GM19025 (cell line): ENCODE measurements at regions not wholly inside any gene's neighbourhood (a gene's known extent, or its start where the extent isn't known, plus 50 kb on each side); places are given as distances from the start of the nearest gene placed in this dataset.

Source experiments
- ATAC-seq: cut with Tn5 transposase; IDR thresholded peaks from one replicate; pipeline ENCODE4 v1.9.1; 2021; ENCODE audit warnings: mild to moderate bottlenecking, low read depth, moderate library complexity; ENCODE audit not compliant: unreplicated experiment

DNA sequence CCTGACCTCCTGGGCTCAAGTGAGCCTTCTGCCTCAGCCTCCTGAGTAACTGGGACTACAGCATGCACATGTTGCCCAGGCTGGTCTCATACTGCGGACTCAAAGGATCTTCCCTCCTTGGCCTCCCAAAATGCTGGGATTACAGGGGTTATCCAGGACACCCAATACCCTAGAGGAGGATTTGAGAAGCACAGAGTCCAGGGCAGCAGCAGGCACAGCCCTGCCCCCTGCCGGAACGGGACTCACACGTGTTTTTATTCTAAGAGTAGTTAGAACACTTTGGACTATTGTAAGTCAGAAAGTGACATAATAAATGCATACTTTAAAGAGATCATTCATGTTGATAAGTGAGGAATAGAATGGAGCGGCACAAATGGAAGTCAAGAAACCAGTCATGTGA is 80.2 kb downstream of the C6orf118 start:
- no peak for ATAC-seq

DNA sequence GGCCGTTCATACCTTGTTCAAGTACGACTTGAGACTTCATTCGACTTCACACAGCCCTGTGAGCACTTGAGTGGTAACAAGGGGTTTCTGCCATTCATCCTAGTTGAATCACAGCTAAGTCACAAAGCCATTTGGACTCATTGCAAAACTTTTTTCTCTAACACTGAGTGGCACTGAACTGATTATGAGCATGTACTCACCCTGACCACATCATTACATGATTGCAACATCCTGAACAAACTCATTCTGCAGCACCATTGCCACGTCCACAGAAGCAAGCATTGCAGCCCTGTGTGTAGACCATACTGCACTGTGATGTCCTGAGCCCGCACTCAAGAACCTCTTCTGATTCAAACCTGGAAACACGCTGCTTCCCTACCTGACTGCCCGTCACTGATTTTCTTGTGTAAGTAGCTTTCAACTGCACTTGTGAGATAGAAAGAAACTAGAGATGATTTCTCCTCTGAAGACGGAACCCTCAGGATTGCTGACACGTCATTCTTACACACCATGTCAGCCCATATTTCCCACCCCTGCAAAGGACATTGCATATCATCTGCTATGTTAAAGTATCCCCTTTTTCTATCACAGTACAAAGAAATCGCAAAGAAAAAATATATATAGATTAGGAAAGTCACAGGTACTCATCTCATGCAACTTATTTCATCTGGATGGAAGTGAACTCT is 81.6 kb downstream of the C6orf118 start:
- ATAC-seq: no peak

DNA sequence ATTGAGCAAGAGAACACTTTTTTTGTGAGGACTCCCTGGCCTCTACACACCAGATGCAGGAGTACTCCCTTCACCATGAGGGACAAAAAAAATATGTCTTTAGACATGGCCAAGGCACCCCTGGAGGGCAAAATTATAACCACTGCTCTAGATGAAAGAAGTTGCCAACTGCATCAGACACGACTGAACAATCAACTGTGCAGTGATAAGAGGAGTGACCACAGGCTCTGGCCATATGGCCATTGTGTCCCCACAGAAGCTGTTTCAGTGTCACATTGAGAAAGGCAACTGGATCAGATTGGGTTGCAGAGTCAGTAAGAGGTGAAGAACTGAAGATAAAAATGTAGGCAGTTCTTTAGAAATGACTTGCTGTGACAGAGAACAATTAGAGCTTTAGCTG is 85.7 kb downstream of the C6orf118 start:
- ATAC-seq: no peak

DNA sequence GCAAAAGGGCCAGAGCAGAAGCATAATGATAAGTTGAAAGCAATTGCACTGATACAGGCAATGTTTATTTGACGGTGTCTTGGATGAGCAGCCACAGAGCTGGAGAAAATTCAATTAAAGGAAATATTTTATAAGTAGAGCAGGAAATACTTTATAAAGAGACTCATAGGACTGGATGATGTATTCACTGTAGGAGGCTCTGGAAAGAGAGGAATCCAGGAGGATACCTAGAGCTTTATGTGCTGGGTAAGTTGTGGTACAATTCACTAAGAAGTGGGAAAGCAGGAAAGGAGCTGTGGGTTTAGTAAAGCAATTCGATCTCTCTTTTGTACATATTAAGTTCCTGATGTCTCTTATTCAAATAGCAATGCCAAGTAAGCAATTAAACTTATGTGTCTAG is 86.3 kb downstream of the C6orf118 start:
- no peak for ATAC-seq

DNA sequence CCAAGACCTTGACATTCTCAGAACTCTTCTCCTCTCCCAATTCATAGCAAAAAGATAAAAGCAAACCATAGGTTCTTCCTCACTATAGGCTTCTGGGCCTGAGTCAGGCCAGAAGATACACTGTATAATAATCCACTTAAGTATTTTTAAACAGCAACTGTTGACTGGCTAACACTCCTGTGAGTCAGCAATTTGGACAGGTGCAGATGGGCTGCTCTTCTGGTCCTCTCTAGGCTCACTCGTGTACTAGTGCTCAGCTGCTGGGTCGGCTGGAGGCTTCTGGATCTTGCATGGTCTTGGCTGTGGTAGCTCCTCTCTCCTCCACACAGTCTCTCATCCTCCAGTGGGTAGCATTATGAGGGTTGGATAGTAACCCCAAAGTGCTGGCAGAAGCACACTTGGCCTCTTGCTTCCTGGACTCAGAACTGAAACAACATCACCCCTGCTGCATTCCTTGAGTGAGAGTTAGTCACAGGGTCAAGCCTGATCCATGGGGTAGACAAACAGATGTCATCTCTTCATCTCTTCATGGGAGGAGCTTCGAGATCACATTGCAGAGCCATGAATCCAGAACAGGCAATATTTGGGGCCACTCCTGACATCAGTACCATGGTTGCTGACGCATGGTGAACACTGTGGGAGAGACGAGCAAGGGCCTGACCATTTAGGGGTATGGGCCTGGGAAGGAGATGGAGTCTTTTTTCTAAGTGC is 86.9 kb downstream of the C6orf118 start:
- ATAC-seq: no peak

DNA sequence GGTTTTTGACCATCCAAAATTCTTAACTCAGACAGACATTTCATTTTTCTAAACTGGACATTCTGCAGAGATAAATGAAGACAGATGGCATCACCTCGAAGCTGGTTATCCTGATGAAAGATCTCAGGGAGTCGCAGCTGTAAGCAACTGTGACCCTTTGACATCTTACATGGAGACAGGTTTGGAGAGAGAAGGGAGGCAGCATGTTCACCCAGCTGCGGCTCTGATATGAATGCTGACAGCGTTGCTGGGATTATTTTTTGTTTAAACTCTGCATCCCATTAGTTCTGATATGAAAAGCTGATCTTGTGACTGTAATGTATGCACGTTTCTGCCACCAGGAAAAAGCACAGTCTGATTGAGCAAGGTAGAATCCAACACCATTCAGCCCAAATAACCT is 89.4 kb downstream of the C6orf118 start:
- ATAC-seq: no peak

DNA sequence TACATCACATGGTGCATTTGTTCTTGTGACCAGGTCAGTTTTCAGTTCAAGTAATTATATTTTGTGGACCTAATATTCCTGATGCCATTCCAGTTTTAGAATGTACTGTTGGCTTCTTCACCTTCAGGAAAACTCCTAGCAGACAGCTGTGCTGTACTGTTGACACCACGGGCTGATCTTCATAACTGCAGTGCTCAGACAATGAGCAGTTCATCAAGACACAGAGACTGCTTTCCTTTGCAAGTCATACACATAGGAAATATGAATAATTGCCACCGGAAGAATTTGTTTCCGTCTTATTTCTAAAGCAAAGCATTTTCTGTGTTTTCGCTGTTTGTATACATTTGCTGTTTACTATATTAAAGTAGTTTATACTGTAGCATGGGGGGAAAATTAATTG is 89.8 kb downstream of the C6orf118 start:
- no peak for ATAC-seq

DNA sequence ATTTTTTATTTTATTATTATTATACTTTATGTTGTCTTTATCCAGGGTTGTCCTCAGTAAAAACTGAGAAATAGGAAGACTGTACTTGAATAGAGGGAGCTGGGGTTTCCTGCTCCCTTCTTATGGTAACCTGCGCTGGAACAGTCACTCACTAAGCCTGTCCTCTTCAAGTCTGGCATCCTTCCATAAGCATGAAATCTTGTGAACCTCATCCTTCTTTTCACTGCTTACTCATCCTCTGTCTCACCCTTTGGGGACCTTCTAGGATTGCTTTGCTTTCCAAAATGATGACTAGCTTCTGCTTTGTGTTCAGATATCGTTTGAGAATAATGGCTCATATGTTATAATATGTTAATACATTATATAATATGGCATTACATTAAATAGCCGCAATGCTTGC is 90.6 kb downstream of the C6orf118 start:
- no peak for ATAC-seq

DNA sequence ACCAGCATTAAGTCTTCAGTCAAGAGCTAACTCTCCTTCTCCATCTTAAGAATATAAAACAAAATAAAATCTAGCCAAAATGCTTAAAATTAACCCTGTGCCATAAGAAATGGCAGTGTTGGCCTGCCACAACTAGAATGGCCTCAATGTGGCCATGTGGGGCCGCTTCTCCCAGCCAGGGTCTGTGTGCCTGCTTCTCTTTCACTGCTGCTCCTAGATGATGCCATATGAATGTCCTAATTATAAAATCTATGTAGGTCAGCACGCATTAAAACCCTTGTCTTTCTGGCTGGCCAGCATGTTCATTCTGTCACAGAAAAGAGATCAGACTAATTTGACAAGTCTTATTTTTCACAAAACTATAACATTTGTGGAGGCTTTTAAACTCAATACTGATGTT is 102.6 kb downstream of the C6orf118 start:
- ATAC-seq: no peak

DNA sequence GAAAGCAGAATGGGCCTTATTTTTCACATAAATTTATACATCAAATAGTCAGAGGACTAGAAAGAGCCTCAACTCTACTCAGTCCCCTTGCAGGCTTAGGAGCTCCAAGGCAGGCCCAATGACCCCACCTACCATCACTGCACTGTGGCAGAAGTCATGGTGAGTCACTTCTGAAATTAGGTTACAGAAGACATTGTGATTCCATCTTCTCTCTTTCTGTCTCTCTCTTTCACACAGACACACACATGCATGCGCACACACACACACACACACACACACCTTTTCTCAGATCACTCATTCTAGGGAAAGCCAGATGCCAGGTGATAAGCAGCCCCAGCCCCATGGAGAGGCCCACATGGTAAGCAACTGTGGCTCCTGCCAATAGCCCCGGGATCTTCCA is 103.8 kb downstream of the C6orf118 start:
- ATAC-seq: no peak

DNA sequence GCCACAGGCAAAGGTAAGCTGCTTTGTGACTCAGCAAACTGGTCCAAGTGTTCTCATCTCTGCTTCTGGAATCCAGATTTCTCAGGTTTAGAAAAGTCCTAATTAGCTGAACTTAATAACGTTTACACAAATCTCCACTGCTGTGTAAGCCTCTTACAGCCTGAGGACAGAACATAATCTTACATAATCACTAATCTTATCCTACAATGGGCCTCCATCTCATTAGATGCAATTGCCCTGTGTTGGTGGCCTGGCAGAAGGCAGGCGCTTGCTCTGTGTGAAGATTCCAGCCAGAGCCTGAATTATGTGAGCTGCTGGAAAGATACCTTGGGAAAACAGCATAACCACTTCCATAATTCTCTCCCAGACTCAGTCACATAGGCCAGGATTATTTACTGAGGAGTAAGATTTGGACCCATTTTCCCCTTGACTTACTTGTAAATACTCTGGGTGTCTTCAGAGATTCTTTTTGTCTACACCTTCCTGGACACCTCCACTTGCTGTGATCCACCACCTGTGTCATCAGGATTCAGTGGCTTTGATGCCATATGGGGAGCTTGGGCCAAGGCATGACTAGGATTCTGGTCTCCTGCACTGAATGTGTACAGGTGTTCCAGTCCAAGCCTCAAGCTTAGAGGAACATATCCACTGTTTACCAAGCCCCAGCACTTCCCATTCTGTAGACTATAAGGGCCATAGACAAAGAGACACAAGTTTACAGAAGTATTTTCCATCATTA is 104.4 kb downstream of the C6orf118 start:
- ATAC-seq: no peak

DNA sequence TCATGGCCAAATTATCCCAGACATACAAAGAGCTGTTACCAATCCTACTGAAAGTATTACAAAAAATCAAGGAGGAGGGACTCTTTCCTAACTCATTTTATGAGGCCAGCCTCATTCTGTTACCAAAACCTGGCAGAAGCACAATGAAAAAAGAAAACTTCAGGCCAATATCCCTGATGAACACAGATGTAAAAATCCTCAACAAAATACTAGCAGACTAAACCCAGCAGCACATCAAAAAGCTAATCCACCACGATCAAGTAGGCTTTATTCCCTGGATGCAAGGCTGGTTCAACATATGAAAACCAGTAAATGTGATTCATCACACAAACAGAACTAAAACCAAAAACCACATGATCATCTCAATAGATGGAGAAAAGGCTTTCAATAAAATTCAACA is 109.2 kb downstream of the C6orf118 start:
- ATAC-seq: no peak

DNA sequence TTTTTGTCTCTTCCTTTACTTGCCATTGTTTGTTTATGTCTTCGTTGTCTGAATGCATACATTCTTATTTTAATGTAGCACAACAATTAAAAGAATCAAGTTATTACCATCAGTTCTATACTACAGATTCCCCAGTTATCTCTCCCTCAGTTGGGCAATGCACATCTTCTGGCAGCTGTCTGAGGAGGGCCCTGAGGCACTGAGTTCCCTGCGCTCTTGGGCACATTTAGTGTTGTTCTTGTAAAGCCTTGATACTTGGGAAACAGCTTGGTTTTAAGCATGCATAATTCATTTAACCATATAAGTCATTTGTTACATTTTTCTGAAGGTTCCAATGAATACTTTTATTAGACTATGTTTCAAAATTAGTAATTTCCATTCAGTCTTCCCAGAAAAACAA is 117.9 kb downstream of the C6orf118 start:
- ATAC-seq: no peak

DNA sequence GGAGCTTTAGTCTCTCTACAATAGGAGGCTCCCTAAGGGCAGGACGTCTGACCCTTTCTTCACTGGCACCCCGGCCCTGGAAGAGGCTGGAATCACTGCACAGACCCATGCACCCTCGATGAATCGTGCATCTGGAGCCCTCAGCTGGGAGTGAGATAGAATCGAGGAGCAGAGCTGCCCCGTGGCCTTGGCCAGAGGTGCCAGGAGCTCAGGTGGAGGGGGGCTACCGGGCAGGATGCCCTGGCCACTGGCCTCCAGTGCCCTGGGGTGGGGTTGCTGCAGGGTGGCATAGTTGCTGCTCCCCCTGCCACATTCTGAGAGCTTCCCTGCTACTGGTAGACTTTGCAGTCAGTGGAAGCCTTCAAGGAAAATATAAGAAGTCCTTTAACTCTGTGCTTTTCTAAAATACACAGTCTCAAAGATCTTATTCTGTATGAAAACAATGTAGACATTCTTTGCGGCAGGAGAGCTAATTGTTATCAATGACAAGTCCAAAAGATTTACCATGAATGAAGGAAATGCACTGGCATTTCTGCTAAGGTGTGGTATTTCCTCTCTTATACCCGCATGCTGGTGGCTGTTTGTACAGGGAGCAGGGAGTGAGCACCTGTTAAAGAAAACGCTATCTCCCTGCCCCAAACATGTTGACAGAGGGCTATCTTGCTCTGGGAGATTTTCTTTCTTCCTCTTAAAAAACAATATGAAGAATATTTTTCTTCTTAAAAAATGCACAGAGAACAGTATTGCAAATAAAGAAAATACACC is 122.8 kb downstream of the C6orf118 start:
- ATAC-seq: no peak

DNA sequence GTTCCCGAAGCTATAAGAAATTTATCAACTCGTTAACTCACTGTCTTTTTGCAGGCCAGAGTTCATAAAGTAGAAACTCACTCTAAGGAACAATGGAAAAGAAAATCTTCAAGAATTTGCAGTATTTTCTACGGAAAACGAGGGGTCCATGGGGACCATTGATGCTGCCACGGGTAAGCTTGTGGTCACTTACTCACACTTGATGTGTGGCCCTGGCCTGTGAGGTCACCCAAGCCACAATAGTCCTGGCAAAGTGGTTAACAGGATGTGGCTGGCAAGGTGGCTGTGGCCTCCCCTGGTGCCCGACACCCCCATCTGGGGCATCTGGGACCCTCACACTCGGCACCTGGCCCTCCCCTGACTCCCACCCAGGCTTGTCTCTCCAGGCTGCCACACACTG is 123.4 kb downstream of the C6orf118 start:
- ATAC-seq: no peak

DNA sequence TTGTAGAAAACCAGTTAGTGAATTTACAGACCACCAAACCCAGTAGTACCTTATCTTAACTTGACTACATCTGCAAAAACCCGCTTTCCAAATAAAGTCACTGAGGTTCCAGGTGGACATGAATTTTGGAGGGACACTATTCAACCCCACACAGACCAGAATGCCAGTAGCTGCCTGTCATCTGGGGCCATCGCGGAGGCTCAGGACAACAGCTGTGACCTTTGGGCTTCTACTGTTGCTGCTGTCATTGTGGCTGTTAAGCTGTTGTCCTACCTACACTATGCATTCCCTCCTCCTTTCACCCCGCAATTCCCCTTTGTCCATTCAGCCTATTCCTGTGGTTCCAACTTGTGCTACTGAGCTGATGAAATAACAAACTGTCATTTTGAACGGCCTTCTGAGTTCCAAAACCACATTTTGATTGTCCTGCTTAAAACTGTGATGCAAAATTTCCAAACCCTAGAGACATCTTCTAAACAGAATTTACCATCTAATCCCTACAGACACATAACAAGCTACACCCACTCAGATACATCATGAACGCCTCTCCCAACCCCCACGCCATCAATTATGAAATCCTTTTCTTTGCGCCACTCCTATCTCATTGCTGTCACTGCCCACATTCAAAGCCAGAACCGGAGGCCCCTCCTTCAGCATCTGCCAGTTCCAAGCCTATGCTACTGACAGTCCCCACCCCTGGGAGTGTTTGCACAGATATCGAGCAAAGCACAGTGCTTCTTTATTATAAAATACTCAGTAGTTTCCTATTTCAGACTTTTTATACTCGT is 125.0 kb downstream of the C6orf118 start:
- no peak for ATAC-seq

DNA sequence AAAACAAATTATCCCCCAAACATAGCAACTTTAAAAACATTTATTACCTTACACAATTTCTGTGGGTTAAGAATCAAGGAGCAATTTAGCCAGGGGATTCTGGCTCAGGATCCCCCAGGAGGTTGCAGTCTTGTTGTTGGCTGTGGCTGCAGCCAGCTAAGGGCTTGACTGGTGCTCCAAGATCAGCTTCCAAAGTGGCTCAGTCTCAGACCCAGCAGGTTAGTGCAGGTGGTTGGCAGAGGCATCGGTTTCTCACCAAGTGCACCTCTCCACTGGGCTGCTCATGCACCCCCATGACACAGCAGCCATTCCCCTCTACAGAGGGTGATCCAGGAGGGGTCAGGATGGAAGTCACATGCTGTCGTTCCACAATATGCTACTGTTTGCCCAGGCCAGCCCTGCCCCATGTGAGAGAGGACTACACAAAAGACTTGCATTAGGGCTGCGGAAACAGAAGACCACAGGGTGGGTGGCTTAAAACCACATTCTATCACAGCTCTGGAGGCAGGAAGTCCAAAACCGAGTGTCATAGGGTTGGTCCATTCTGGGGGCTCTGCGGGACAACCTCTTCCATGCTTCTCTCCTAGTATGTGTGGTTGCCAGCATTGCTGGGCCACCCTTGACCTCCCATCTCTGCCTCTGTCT is 125.8 kb downstream of the C6orf118 start:
- ATAC-seq: no peak

DNA sequence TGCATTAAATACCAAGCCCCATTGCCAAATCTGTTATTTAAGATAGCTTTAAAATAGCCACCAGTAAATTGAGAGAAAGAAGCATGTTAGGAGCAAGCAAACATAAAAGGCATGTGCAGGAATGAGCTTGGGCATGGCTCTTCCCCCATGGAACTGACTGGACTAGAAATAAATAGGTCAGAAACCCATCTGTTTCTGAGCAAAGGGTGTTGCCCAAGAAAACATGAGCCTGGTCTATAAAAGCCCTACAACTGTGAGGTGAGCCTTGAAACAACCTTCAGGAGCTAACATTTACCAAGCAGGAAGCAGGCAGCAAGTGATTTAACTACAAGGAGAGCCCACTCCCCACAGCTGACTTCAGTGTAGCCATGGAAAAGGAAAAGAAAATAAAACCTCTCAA is 126.3 kb downstream of the C6orf118 start:
- ATAC-seq: no peak

DNA sequence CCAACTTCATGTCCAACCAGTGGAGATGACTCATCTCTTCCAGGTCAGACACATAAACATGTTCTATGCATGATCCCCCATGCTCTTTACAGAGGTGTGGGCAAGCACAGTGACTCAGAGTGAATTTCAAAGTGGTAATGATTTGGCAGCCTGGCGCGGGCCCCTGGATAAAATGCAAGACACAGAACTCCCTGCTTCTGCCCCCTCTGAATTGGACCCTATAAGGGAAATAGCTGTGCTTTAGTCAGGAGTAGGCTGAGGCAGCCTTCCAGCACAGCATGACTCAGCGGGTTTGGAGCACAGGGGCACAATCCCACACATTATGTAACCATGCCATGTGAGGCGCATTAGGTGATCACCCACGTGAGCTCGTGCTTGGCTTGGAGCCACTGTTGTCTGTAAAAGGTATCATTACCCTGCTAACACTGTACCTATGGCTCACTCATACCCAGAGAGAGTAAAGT is 127.4 kb downstream of the C6orf118 start:
- ATAC-seq: no peak

DNA sequence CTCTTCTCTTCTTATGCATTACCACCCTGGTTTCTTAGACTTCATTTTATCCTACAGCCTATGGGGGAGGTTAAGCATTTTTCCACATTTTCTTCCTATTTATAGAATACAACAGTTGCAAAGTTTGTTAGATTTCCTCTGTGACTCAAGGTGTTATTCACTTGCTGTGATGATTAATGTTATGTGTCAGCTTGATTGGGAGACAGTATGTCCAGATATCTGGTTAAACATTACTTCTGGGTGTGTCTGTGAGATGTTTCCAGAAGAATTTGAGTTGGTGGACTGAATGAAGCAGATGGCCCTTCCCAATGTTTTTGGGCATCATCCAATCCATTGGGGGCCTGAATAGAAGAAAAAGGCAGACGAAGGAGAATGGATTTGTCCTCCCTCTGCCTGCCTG is 131.3 kb downstream of the C6orf118 start:
- ATAC-seq: no peak
